Stimulated activated CD4-positive, alpha-beta T cell treated with anti-CD3 and anti-CD28 coated beads, Interleukin-4, amount 100 ng/mL, for 24 hours (primary cell): ENCODE measurements at regions not wholly inside any gene's neighbourhood (a gene's known extent, or its start where the extent isn't known, plus 50 kb on each side); places are given as distances from the start of the nearest gene placed in this dataset.

ENCODE experiments used
- DNase-seq: peaks from one replicate; pipeline ENCODE4 v3.0.0-alpha.2; 2020

DNA sequence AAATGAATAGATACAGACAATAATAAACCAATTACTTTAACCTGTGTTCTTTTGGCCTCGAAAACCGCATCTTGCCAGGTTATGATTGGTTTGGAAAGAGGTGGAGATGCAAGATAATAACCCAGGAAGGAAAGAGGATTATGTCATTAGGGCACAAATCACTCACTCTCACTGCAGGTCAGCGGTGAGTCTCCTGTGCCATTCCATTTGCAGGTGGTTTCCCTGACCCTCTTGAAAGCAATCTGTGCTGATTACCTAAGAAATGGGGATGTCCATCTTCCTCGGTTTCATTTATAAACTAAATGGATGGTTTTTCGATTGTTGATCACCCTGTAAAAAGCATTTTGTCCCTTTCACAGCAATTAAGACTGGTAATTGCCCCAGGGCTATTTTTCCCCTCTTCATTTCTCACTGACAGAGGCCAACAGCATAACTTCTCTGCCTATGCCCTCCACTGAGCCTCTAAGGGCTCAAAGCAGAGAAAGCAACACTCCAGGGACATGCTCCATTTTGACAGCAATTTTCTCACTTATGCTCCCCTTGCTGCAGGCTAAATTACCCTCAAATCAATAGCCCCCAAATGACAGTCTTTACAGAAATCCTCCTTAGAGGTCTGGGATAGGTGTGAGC is 257.5 kb downstream of the IPMK start:
- DNase-seq, result no peak

DNA sequence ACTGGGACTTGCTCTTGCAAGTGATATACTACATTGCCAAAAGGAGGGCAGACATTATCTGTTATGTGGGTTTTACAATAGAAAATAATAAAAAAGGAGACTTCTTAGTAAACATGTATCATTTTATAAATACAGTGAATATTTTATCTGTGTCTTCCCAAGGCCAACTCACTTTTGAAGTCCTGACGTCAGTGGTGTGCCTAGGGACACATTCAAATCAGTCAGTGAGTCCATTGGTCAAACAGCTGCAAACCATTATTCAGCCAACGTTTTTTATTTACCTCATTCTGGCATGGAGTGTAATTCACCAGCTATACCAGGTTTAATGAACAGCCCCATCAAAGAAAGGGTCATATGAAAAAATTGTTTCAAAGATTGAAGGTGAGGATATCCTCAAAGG is 263.7 kb downstream of the IPMK start:
- no peak for DNase-seq

GRCh38 chr10:58001159-58001558 is 266.5 kb downstream of the IPMK start:
- DNase-seq, result no peak

- DNase-seq, result no peak
Measured at GRCh38 chr10:57996536-57996935, 271.2 kb downstream of the IPMK start.

DNA sequence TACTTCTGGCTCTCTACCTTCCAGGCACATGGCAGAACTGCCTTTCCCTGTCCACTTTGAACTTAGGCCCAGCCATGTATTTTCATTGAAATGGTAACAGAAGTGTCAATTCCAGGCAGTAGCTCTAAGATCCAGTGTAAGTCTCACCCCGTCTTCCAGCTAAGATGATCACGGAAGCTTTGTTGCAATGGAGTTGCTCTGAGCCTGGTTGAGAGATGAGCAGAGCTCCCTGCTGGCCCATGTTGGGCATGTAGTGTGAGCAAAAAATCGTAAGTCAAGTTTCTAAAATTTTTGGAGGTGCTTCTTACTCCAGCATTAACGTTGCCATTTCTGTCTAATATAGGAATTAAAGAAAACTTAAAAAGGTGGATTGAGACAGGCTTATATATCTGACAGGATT is 274.4 kb downstream of the IPMK start:
- no peak for DNase-seq

GRCh38 chr10:57992321-57993077 is 275.2 kb downstream of the IPMK start:
- no peak for DNase-seq

- DNase-seq, result no peak
Measured at GRCh38 chr10:57988964-57989363, 278.7 kb downstream of the IPMK start.

DNA sequence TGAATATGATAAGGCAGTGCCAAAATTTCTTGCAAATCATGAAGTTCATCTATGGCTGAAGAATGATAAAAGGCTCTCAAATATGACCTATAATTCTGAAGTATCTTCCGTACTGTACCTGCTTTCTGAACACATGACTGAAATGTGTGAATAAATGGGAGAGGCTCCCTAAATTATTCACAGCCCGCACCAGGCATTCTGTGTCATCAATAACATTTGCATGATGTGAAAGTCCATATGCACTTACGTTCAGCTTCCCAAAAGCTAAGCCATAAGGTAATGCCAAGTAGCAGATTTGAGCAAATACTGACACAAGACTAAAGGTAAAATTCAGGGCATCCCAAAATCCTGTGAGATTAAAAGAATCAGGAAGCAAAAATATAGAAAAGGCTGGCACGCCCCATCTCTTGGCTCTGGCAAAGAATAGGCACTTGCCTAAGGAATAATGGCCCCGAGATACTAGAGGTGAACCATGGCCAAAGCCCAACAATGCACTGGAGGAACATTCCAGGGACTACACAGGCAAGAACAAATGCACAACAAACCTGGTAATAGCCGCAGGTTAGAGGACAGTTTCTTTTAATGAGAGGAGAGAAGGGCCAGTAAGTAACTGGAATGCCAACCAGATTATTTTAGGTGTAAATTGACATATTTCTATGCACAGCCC is 280.5 kb downstream of the IPMK start:
- no peak for DNase-seq

- DNase-seq, result no peak
Measured at GRCh38 chr10:57986422-57986821, 281.3 kb downstream of the IPMK start.

GRCh38 chr10:57983281-57983791 is 284.4 kb downstream of the IPMK start:
- no peak for DNase-seq

DNA sequence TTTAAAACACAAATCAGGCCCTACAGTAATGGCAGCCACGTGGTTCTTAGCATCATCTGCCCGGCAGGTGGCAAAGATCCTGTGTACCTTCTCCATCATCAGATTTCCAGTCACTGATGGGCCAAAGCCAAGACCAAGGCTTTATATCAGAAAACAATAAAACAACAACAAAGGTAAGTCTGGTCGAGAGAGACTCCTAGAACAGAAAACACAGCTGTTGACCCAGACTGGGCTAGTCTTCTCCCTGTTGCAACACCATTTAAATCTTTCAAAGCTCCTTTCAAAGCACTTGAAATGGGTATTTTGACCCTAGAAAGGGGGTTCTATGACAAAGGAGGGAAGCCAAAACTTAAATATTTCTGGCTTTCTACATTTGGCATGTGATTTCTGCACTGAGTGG is 285.6 kb downstream of the IPMK start:
- DNase-seq, result no peak

GRCh38 chr10:57979956-57980355 is 287.7 kb downstream of the IPMK start:
- DNase-seq, result no peak

DNA sequence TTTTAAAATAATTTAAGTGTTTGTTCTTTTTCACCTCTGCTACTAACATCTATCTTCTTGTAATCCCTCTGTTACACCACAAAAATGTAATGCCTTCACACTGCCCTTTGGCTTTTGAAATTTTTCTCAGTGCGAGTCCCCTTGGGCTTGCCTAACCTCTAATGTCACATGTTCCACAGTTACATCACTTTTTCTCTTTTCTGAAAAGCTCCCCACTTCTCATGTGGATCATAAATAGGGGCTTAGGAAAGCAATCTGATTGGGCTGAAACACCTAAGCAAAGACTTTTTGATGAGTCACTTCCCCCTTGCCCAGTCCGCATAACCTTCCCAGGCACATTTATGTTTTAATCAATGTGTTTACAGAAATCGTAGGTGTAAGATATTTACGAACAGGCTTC is 288.2 kb downstream of the IPMK start:
- no peak for DNase-seq

- no peak for DNase-seq
Measured at GRCh38 chr10:57977262-57977661, 290.4 kb downstream of the IPMK start.

GRCh38 chr10:57973451-57973850 is 294.2 kb downstream of the IPMK start:
- no peak for DNase-seq

DNA sequence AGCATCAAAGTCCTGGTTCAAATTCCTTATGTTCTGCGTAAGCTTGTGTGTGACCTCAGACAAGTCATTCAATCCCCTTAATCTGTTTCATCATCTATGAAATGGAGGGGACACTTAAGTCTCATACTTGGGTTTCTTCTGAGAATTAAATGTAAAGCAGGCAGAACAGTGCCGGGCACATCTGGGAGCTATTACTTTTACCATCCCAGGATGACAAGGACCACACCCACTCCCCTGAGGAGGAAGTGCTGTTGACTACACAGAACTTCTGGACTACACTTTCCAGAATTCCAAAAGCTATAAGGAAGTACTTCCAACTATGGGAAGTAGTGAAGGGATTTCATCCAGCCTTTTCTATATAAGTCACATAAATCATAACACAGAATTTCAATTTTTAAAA is 294.9 kb downstream of the IPMK start:
- DNase-seq, result no peak

- DNase-seq, result no peak
Measured at GRCh38 chr10:57968328-57969016, 299.2 kb downstream of the IPMK start.

DNA sequence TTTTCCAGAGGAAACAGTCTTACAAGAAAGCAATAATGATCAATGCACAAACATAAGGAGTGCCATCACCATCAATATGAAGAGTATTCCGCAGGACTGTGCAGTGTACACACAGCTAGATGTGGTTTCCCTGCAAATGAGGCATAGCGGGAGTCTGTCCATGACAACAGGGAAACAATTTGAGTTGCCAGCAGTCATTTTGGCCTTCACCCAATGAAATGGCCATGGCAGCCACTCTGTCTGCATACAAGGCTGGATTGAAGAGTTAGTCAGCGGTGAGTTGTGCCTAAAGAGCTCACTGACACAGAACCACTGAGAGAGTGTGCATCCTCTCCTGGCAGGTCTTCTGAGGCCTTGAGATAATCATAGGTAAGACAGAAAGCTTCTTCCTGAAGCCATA is 303.3 kb downstream of the IPMK start:
- DNase-seq, result no peak

DNA sequence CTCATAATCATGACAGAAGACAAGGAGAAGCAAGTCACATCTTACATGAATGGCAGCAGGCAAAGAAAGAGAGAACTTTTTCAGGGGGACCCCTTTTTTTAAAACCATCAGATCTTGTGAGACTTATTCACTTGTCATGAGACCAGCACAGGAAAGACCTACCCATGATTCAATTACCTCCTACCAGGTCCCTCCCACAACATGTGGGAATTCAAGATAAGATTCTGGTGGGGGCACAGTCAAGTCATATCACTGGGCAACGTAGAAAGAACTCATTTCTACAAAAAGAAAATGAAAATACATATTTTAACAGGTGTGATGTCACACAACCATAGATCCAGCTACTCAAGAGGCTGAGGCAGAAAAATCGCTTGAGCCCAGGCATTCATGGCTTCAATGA is 304.1 kb downstream of the IPMK start:
- DNase-seq, result no peak

DNA sequence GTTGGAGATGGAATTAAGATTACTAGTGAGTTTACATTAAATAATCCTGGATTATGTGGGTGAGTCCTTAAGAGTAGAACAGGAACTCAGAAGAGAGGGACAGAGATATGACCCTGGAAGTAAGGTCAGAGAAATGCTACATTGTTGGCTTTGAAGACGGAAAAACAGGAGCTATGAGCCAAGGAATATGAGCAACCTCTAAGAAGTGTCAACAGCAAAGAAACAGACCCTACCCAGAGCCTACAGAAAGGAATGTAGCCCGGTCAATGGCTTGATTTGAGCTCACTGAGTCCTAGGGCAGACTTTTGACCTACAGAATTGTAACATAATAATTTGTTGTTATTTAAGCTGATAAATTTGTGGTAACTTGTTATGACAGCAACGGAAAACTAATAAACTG is 304.9 kb downstream of the IPMK start:
- no peak for DNase-seq

GRCh38 chr10:57961487-57961886 is 306.2 kb downstream of the IPMK start:
- DNase-seq, result no peak

DNA sequence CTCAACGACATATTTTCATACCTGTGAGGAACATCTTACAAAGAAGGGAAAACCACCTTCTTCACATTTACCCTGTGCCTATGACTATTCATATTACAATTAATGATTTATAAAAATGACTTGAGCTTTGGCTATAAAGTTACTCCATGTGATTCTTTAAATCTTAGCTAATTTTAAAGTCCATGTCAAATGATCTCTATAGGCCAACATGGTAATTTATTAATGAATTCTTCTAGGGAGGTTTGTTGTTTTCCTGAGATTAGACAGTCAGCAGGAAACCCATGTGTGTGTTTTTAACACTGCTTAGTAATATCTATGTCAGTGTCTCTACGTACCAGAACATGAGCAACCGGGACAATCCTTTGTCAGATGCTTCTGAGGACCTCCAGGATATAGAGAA is 307.3 kb downstream of the IPMK start:
- DNase-seq, result no peak

DNA sequence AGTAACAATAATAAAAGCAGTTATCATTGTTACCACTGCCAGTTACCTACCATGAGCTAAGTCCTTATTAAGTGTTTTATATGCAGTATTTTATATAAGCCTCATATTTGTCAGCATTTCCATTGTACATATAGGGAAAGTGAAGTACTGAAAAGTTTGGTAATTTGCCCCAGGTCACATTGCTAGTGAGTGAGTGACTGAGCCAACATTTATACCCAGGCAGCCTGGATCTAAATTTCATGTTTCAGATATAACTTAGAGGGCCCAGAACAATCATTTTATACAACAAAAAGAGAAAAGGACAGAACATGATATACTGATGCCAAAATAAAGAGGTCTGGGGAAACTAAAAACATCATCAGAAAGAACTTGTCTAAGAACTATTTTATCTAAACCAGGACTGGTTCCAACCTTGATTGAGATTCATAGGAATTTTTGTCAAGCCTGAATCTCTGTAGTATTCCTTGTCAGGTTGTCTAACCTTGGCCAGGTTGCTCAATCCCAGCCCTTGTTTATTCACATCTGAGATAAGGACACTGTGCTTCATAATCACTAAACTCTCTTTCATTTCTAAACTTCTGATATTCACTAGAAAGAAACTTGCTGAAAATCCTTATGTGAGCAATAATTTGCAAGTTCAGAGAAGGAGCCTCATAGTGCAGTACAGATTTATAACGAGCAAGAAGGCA is 308.2 kb downstream of the IPMK start:
- DNase-seq, result no peak
